Choroid plexus epithelial cell (primary cell): ENCODE measurements at regions not wholly inside any gene's neighbourhood (a gene's known extent, or its start where the extent isn't known, plus 50 kb on each side); places are given as distances from the start of the nearest gene placed in this dataset.

Experiments
- DNase-seq: peaks from one replicate; pipeline ENCODE4 v3.0.0-alpha.2; 2010; ENCODE audit warnings: low read depth
- H3K4me3 ChIP-seq: 2 replicates; pipeline ENCODE4 v1.5.1; 2011; ENCODE audit warnings: low read depth, mild to moderate bottlenecking, control low read depth, low read length, moderate library complexity
- TF ChIP-seq, protein P1 (sequence below): conservative IDR thresholded peaks from 2 replicates; pipeline ENCODE4 v1.5.1; 2011; ENCODE audit warnings: low read depth, mild to moderate bottlenecking, control low read depth, inconsistent platforms, low read length, moderate library complexity

DNA sequence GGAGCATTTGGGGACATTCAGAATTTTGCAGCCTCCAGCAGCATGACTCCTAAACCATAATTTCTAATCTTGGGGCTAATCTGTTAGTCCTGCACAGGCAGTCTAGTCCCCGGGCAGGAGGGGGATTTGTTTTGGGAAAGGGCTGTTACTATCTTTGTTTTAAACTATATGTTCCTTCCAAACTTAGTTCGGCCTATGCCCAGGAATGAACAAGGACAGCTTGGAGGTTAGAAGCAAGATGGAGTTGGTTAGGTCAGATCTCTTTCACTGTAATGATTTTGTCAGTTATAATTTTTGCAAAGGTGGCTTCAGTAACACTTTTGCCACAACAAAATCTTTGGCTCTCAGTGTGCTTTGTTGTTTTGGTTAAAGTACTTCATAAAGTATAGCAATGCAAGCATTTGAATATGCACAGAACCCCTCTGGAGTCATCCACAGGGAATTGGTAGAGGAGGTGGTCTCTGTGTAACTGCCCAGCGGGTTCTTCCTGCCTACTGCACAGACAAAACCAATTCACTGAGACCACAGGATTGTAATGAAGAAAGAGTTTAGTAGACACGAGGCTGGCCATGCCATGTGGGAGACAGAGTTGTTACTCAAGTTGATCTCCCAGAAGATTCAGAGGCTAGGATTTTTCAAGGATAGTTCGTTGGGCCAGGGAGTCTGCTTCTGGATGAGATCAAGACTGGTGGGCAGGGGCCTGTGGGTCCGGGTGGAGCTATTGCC lies 224.1 kb upstream of the MYLIP start:
- TF ChIP-seq, protein P1, sequence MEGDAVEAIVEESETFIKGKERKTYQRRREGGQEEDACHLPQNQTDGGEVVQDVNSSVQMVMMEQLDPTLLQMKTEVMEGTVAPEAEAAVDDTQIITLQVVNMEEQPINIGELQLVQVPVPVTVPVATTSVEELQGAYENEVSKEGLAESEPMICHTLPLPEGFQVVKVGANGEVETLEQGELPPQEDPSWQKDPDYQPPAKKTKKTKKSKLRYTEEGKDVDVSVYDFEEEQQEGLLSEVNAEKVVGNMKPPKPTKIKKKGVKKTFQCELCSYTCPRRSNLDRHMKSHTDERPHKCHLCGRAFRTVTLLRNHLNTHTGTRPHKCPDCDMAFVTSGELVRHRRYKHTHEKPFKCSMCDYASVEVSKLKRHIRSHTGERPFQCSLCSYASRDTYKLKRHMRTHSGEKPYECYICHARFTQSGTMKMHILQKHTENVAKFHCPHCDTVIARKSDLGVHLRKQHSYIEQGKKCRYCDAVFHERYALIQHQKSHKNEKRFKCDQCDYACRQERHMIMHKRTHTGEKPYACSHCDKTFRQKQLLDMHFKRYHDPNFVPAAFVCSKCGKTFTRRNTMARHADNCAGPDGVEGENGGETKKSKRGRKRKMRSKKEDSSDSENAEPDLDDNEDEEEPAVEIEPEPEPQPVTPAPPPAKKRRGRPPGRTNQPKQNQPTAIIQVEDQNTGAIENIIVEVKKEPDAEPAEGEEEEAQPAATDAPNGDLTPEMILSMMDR = no peak
- DNase-seq = no peak
- no peak overlapping the region for H3K4me3 ChIP-seq

DNA sequence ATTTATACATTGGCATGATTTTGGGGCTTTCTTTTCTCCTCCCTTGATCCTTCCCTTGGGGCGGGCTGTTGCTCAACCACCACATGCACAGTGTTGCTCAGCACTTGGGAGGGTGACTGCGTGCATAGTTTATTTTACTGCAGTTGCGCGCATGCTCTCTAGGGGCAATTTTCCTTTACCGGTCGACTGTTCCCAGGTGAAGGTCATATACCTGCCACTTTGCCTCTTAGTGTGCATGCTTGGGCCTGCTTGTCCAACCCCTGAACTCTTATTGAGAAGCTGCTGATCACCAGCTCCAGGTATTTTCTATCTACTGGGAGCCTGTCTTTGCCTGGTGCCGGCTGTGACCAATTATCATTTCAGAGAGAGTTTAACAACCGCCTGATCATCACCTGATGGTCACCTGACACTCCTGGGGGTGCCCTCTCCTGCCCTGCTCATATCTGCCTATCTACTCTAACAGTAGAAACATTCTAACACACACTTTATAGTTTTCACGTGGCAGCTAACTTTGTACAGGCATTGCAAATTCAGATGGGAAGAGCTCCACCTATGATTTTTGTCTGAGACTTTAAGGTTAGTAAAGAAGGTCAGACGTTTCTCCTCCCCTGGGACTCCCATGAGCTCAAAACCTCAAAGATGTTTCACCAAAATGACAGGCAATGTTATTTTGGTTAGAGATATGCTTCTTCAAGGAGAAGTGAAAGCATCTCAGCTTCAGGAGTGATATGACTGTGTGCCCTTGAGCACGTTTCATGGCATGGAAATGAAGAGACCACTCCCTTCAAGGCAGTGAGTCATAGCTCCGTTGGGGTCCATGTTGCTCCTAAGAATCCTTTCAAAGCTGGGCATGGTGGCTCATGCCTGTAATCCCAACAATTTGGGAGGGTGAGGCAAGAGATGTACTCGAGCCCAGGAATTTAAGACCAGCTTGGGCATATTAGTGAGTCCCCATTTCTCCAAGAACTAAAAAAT lies 227.5 kb upstream of the MYLIP start:
- TF ChIP-seq, protein P1 = no peak
- H3K4me3 ChIP-seq = no peak overlapping the region
- DNase-seq = no peak

DNA sequence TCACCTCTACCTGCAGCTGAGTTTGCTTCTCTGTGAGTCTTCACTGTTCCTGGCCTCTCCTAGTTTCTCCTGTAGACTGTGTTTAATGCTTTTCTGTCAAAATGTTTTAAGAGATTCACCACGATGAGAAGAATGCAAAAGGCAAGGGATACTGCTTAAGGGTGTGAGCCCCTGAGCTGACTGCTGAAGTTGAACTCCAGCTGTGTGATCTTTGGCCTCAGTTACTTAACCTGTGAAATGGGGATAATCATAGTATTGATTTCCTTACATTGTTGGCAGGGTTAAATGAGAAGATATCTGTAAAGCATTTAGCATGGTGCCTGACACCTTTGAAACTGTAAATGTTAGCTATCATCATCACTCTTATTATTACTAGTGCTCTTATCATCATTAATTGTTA lies 230.2 kb upstream of the MYLIP start:
- no peak overlapping the region for H3K4me3 ChIP-seq
- DNase-seq = no peak
- TF ChIP-seq, protein P1 = no peak

DNA sequence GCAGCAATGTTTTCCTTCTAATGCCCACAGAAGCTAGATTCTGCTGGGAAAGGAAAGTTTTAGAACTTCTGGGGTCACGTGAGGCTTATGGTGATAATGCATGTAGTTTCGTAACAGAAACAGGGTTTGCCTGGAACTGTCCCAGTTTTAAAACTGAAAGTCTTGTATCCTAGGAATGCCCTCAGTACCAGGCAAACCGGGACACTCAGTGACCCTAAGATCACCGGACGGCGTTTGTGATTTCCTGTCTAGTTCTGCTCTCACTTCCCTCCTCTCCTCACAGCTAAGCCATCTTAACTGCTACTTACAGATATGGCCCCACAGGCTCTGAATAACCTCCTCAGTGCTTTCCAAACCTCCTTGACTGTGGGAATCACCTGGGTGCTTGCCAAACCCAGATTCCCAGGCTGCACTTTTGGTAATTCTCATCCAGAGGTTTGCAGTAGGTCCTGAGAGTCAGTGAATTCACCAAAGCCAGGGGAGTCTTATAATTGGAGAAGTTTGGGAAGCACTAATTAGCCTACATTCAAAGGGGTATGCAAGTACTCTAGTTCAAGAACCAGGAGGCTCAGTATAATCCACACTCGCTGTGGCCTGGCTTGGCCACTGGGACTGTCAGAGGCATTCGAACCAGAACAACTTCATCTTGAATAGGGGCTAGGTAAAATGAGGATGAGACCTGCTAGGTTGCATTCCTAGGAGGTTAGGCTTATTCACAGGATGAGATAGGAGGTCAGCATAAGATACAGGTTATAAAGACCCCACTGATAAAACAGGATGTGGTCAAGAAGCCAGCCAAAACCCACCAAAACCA lies 231.6 kb upstream of the MYLIP start:
- TF ChIP-seq, protein P1 = no peak
- no peak overlapping the region for H3K4me3 ChIP-seq
- peak; percentile 73 for DNase-seq

DNA sequence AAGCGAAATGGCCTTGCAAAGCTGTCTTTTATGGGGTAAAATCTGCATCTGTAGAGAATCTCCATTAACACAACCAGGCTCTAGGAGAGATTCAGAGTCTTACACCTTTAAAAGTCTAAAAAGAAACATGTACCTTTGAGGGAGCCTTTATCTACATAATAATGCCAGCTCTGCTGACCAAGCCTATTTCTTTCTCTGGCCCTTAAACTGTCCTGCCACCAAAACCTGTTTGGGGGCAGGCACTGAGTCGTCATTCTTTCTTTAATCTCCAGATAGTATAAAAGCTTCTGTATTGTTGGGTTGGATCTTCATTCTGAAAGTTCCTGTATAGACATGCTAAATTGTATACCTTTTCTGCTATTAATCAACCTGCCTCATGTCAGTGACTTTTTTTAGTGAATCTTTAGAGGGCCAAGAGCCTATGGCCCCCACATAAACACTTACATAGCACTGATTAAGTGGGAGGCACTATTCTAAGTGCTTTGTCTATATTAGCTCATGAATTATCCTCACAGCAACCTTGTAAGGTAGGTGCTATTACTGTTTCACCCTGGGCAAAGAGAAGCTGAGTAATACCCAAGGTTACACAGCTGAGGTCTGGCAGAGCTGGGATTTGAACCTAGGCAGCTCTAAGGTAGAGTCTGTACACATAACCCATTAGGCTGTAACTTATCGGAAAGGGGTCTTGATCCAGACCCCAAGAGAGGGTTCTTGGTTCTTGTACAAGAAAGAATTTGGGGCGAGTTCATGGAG lies 232.3 kb upstream of the DTNBP1 start:
- DNase-seq = no peak
- TF ChIP-seq, protein P1 = no peak
- no peak overlapping the region for H3K4me3 ChIP-seq

DNA sequence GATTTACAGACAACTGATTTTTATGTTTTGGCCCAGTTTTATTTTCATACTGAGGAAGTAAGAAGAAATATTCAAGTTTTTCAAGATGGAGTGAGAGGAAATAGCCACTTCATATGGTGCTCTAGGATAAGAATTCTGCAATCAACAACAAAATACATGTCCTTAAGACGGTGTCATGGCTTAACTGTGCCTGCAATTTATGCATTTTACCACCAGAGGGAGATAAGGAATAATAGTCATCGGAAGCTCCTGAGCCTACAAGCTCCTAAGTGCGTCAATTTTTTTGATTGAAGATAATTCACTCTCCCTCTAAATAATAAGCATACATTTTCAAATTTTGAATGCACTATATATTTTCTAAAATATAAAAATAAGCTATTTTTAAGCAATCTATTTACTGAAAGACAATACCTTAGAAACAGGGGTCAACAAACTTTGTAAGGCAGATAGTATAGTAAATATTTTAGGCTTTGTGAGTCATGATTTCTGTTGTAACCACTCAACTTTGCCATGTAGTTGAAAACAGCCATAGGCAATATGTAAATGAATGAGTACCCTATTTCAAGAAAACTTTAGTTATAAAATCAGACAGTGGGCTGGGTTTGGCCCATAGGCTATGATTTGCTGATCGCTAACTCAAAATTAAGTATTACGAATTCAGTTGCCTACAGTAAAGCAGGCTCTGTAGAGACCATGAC lies 230.9 kb upstream of the DTNBP1 start:
- TF ChIP-seq, protein P1 = peak; percentile 60
- H3K4me3 ChIP-seq = no peak overlapping the region
- DNase-seq = peak; percentile 65
